PC-9 (cell line): ENCODE measurements at regions not wholly inside any gene's neighbourhood (a gene's known extent, or its start where the extent isn't known, plus 50 kb on each side); places are given as distances from the start of the nearest gene placed in this dataset.

Experiments used
- BruUV-seq: library from RNA; stranded (reverse); fragments of 400-500 nt; replicated peaks from 2 replicates; lab custom pipeline; 2021; lab: Mats Ljungman, UMichigan
- CTCF ChIA-PET: fragments of 300-600 bp; sonication (Branson Sonifier 250); formaldehyde crosslinking; loops from one replicate; lab custom pipeline; 2022; ENCODE audit warnings: antibody characterized with exemption; lab: Charles Lee
- POLR2A ChIA-PET: fragments of 300-600 bp; sonication (Branson Sonifier 250); formaldehyde crosslinking; loops from one replicate; lab custom pipeline; 2022; ENCODE audit warnings: antibody characterized with exemption; ENCODE audit not compliant: unreplicated experiment; lab: Charles Lee
- DNase-seq, 2 experiments: peaks; one replicate each; pipeline versions ENCODE4 v3.0.0 to v3.0.0-alpha.2; 2015 to 2022; ENCODE audit warnings: mixed read lengths in 1 of 2
- H2AFZ ChIP-seq: fragments of 200-600 bp; sonication (generic); 2 replicates; pipeline ENCODE4 v1.8.1; 2017; ENCODE audit warnings: antibody characterized with exemption
- H3F3A ChIP-seq: fragments of 200-600 bp; sonication (generic); 2 replicates; pipeline ENCODE4 v1.8.1; 2017; ENCODE audit warnings: antibody characterized with exemption, mild to moderate bottlenecking, low read depth; ENCODE audit not compliant: insufficient read depth
- H3K27ac ChIP-seq: fragments of 200-600 bp; sonication (generic); 2 replicates; pipeline ENCODE4 v1.6.1; 2016; ENCODE audit warnings: mixed run types
- H3K27me3 ChIP-seq: fragments of 200-600 bp; sonication (generic); 2 replicates; pipeline ENCODE4 v1.6.1; 2016; ENCODE audit warnings: low read depth, mixed run types; ENCODE audit not compliant: insufficient read depth
- H3K36me3 ChIP-seq: fragments of 200-600 bp; sonication (generic); 2 replicates; pipeline ENCODE4 v1.6.1; 2016; ENCODE audit warnings: low read depth, mixed run types
- H3K4me1 ChIP-seq: fragments of 200-600 bp; sonication (generic); replicated peaks from 2 replicates; pipeline ENCODE4 v1.6.1; 2016; ENCODE audit warnings: mixed run types; ENCODE audit not compliant: insufficient read depth
- H3K4me2 ChIP-seq: fragments of 200-600 bp; sonication (generic); 2 replicates; pipeline ENCODE4 v1.6.1; 2017; ENCODE audit warnings: mixed run types
- H3K4me3 ChIP-seq: fragments of 200-600 bp; sonication (generic); 2 replicates; pipeline ENCODE4 v1.6.1; 2016; ENCODE audit warnings: mixed run types
- H3K79me2 ChIP-seq: fragments of 200-600 bp; sonication (generic); 2 replicates; pipeline ENCODE4 v1.6.1; 2017; ENCODE audit warnings: low read depth, mixed run types
- H3K9me2 ChIP-seq: fragments of 200-600 bp; sonication (generic); 2 replicates; pipeline ENCODE4 v1.8.1; 2017; ENCODE audit warnings: mild to moderate bottlenecking; ENCODE audit not compliant: insufficient read depth
- H3K9me3 ChIP-seq: fragments of 200-600 bp; sonication (generic); 2 replicates; pipeline ENCODE4 v1.8.1; 2016; ENCODE audit warnings: low read depth; ENCODE audit not compliant: insufficient read depth
- H4K20me1 ChIP-seq: fragments of 200-600 bp; sonication (generic); 2 replicates; pipeline ENCODE4 v1.8.1; 2017; ENCODE audit not compliant: insufficient read depth
- CTCF ChIP-seq: fragments of 200-600 bp; sonication (generic); conservative IDR thresholded peaks from 2 replicates; pipeline ENCODE4 v1.6.1; 2017; ENCODE audit warnings: mixed run types, antibody characterized with exemption, mild to moderate bottlenecking, moderate library complexity
- EZH2 ChIP-seq: fragments of 200-600 bp; sonication (generic); IDR thresholded peaks from 2 replicates; pipeline ENCODE4 v1.8.0; 2017; ENCODE audit warnings: antibody characterized with exemption, low read depth
- intact Hi-C: fragments of 100-400 bp; cut with micrococcal nuclease; formaldehyde crosslinking; loops from one replicate; pipeline ENCODE4 v1.10.0; 2022; ENCODE audit not compliant: unreplicated experiment

- no peak for DNase-seq
- H3K27ac ChIP-seq = no peak overlapping the region
- BruUV-seq = no TSS peak
- no peak overlapping the region for H2AFZ ChIP-seq
- no peak overlapping the region for H3K4me3 ChIP-seq
- no peaks in the 10 kb centered on the region for H3K36me3 ChIP-seq
- 0 out of 2 replicates have a peak, but pooled peaks cover 4% of the 10 kb centered on the region for H3K9me2 ChIP-seq
- ChIA-PET POLR2A (no interaction called here), CTCF (no interaction called here)
- no peaks in the 10 kb centered on the region for H3K27me3 ChIP-seq
- no peak overlapping the region for H3K4me2 ChIP-seq
- no peaks in the 10 kb centered on the region for H3K9me3 ChIP-seq
- H3F3A ChIP-seq = no peaks in the 10 kb centered on the region
- no peaks in the 10 kb centered on the region for H4K20me1 ChIP-seq
- TF ChIP-seq EZH2 (no peak), CTCF (no peak)
- intact Hi-C loops = no loop called here
- no peaks in the 10 kb centered on the region for H3K4me1 ChIP-seq
- no peaks in the 10 kb centered on the region for H3K79me2 ChIP-seq
Measured at GRCh38 chr9:105860516-105860915, 166.2 kb downstream of the TMEM38B start.

GRCh38 chr9:105861972-105862371 lies 167.6 kb downstream of the TMEM38B start:
- intact Hi-C loops = no loop called here
- ChIA-PET CTCF (no interaction called here), POLR2A (no interaction called here)
- TF ChIP-seq CTCF = no peak
- TF ChIP-seq EZH2 = no peak
- no peak overlapping the region for H3K4me3 ChIP-seq
- H3K4me2 ChIP-seq = no peak overlapping the region
- H4K20me1 ChIP-seq = no peaks in the 10 kb centered on the region
- no peaks in the 10 kb centered on the region for H3K36me3 ChIP-seq
- H2AFZ ChIP-seq = no peak overlapping the region
- H3K27ac ChIP-seq = no peak overlapping the region
- no peaks in the 10 kb centered on the region for H3K27me3 ChIP-seq
- no peak for DNase-seq
- H3K9me3 ChIP-seq = no peaks in the 10 kb centered on the region
- no peaks in the 10 kb centered on the region for H3F3A ChIP-seq
- no peaks in the 10 kb centered on the region for H3K79me2 ChIP-seq
- 0 out of 2 replicates have a peak, but pooled peaks cover 4% of the 10 kb centered on the region for H3K9me2 ChIP-seq
- no TSS peak for BruUV-seq
- no peaks in the 10 kb centered on the region for H3K4me1 ChIP-seq

DNA sequence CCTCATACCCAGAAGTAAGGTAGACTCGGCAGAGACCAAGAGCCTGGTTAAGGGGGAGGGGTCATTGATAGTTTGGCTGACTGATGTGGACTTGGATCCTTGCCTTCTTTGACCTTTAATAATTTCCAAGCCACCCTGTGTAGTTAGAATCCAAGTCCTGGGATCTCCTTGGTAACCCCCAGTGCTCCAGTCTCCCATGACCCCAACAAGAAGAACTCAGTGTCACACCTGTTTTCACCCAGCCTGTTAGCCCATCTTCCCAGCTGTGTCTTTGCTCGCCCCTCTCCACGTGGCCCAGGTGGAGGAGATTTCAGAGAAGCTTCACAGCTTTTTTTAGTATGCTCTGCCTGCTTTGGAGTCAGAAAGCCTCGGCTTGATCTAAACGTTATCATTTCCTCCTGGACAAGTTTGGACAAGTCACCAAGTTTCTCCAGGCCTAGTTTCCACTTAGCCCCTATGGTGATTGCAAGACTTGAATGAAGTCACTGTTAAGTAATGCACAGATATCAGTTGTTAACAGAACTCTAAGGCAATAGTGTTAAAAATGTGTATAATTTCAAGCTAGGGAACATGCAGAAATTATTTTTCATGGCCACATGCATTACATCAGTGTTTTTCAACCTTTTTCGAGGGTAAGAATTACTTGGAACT lies 170.0 kb downstream of the TMEM38B start:
- Histone ChIP-seq H3K27ac (no peak overlapping the region), H3K79me2 (no peaks in the 10 kb centered on the region), H2AFZ (no peak overlapping the region), H3K9me2 (0 out of 2 replicates have a peak, but pooled peaks cover 4% of the 10 kb centered on the region), H3K4me3 (no peak overlapping the region), H3F3A (no peaks in the 10 kb centered on the region), H3K27me3 (no peaks in the 10 kb centered on the region), H3K4me2 (no peak overlapping the region), H3K36me3 (no peaks in the 10 kb centered on the region), H3K4me1 (no peaks in the 10 kb centered on the region), H3K9me3 (no peaks in the 10 kb centered on the region), H4K20me1 (no peaks in the 10 kb centered on the region)
- no peak for DNase-seq
- no peak for TF ChIP-seq EZH2
- no peak for TF ChIP-seq CTCF
- BruUV-seq = no TSS peak
- intact Hi-C loops = no loop called here
- ChIA-PET CTCF (interaction anchor here (0.8 kb wide), 1 partner anchor 17 kb away, joined by 3 read pairs; no protein-coding TSS in a partner anchor), POLR2A (no interaction called here)
